ENCODE measurements at regions not wholly inside any gene's neighbourhood (a gene's known extent, or its start where the extent isn't known, plus 50 kb on each side); places are given as distances from the start of the nearest gene placed in this dataset.
"Not testable (repeated sequence)": the region's sequence is repeated elsewhere in the genome, so short reads cannot be mapped to it uniquely, and the experiment has no call there.

DNA sequence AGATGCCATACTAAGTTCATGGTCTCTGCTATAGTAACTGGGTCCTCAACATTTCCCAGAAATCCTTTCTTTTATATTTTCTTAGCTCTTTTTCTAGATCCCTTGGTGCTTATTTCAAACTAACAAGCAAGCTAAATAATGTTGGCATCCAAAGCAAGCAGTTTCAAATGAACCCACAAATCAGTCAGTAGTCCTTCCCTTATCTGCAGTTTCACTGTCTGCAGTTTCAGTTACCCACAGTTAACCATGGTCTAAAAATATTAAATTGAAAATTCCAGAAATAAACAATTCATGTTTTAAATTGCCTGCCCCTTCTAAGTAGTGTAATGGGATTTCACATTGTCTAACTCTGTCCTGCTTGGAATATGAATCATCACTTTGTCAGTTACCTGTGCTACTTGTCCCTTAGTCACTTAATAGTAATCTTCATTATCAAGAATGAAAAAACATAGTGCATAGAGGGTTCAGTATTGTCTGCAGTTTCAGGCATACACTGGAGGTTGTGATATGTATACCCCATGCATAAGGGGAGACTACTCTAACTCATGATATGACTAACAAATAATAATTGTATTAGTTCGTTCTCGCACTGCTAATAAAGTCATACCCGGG, 633.7 kb downstream of the MECOM start:
- DNase-seq (ENCODE audit: low read depth): no peak

DNA sequence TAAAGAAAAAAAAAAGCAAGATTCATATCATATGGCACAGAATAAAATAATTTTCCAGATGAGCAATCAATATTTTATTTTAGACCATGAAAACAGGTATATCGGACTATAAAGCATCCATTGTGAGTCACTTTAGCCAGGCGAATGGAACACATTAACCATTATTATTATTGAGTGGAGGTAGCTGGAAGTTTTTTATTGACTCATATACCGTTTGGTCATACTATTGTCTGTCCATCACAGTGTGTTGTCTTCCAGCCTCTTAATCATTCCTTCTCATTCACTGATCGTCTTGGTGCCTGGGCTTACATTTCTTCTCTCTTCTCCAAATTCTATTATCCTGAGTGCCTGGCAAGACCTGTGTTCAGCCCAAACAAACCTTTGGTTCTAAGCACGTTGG, 634.8 kb downstream of the MECOM start:
- no peak for DNase-seq (ENCODE audit: low read depth)

- no peak for DNase-seq (ENCODE audit: low read depth)
These were observed 636.8 kb downstream of the MECOM start for GRCh38 chr3:169026543-169027182.

DNA sequence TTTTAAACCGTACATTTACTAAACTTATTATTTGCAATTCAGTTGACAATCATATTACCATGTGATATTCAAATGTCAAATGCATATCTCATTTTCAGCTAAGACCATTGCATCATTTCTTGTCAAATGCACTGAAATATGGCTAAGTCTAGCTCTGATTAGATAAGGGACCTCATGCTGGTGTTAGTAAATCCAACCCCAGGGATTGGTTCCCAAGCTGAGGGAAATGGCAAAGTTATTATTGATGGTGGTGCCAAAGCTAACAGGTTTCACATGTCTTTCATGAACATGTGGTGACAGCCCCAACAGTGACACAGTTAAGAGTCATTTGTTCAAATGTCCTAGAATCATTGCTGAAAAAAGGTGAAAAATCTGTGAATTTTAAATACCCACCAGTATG, 641.1 kb downstream of the MECOM start:
- no peak for DNase-seq (ENCODE audit: low read depth)

- no peak for DNase-seq (ENCODE audit: low read depth)
These were observed 643.1 kb downstream of the MECOM start for GRCh38 chr3:169020371-169020770.

DNA sequence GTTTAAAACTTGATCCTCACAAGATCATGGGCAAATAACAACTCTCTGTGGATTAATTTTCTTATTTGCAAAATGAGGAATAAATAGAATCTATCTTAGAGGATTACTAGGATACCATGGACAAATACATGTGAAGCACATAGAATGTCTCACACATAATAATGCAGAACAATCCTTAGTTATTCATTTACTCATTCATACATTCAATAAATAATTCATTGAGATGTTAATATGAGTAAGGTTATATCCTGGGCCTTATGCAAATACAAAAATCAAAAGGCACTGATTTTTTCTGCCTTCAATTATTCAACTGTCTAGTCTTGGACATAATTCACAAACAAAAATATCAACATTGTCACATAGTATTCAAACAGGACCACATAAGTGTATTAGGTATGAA, 654.1 kb downstream of the MECOM start:
- no peak for DNase-seq (ENCODE audit: low read depth)

- no peak for DNase-seq (ENCODE audit: low read depth)
These were observed 654.6 kb downstream of the MECOM start for GRCh38 chr3:169008776-169009358.

DNA sequence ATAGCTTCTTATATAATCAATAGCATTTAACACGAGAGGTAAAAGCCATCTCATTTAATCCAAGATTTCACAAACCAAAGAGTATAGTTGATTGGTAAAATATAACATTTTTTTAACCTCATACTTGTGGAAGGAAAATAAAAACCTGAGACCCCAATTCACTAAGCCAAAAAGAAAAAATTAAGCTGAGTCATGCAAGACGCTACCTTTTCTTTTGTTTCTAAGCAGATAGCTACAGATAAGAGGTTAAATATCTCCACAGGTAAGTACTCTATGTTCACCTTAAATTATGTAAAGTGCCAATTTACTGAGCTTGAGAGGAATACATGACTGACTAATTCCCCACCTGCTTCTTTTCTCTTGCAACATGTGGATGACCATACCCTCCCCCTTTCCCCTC, 656.4 kb downstream of the MECOM start:
- no peak for DNase-seq (ENCODE audit: low read depth)

DNA sequence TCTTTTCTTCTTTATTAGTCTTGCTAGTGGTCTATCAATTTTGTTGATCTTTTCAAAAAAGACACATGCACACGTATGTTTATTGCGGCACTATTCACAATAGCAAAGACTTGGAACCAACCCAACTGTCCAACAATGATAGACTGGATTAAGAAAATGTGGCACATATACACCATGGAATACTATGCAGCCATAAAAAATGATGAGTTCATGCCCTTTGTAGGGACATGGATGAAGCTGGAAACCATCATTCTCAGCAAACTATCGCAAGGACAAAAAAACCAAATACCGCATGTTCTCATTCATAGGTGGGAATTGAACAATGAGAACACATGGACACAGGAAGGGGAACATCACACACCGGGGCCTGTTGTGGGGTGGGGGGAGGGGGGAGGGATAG, 657.1 kb downstream of the MECOM start:
- DNase-seq (ENCODE audit: low read depth): not testable (repeated sequence)

GRCh38 chr3:169002689-169003088, 660.8 kb downstream of the MECOM start:
- no peak for DNase-seq (ENCODE audit: low read depth)

DNA sequence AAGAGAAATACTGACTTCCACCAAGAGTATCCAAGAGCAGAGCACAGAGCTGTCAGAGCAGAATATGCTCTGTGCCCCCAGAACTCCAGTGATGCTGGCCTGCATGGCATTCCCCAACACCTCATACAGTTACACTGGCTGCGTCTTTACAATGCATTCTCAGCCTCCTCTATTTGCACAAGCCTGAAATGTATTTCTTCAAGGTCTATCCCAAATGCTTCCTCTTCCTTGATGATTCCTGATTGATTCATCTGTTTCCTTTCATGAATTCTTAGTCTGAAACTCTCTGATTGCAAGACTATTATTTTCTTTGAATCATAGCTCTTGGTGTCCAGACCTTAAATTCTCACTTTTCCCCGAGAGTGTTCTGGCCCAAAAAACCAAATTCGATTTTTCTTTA, 664.7 kb downstream of the MECOM start:
- no peak for DNase-seq (ENCODE audit: low read depth)

DNA sequence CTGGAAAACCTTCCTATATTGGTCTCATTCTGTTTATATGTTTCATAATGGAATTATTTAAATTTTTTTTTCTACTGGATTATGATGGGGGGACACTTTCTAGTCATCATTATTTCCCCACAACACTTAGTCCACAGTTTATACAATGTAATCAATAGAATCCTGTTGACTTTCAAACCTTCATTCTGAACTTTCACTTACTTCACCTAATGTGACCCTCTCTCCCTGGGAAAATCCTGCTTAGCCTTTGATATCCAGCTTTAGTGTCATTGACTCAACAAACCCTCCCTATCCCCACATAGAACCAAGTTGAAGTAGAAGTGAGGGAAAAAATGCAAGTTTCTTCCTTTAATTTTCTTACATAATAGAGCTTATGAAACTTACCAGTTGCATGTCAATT, 666.0 kb downstream of the MECOM start:
- DNase-seq (ENCODE audit: low read depth): no peak

GRCh38 chr3:168996622-168997021, 666.9 kb downstream of the MECOM start:
- no peak for DNase-seq (ENCODE audit: low read depth)

DNA sequence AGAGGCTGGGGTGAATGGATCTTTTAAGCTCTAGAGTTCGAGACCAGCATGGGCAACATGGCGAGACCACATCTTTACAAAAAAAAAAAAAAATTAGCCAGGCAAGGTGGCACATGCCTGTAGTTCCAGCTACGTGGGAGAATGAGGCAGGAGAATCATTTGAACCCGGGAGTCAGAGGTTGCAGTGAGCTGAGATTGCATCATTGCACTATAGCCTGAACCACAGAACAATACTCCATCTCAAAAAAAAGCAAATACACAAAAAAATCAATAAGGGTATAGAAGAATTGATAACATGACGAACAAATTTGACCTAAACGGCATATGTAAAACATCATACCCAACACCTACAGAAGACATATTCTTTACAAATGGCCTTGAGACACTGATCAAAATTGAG, 668.4 kb downstream of the MECOM start:
- DNase-seq (ENCODE audit: low read depth): no peak

GRCh38 chr3:168991803-168992202, 671.7 kb downstream of the MECOM start:
- DNase-seq (ENCODE audit: low read depth): no peak

DNA sequence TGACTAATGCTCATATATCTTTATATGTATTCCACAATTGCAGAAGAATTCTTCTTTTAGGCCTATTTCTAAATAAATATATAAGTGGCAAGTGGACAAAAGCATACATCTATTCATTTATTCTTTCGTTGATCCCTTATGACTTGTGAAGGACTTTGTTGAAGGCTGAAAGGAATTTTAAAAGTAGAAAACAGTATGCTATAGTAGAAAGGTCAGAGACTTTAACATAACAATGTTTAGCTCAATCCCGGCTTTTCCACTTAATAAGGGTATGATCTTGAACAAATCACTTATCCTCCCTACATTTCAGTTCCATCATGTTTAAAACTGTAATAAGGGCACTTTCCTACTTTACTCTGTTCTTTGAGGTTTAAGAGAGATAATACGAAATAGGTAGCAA, 672.9 kb downstream of the MECOM start:
- no peak for DNase-seq (ENCODE audit: low read depth)

- no peak for DNase-seq (ENCODE audit: low read depth)
These were observed 673.4 kb downstream of the MECOM start for GRCh38 chr3:168990134-168990533.

DNA sequence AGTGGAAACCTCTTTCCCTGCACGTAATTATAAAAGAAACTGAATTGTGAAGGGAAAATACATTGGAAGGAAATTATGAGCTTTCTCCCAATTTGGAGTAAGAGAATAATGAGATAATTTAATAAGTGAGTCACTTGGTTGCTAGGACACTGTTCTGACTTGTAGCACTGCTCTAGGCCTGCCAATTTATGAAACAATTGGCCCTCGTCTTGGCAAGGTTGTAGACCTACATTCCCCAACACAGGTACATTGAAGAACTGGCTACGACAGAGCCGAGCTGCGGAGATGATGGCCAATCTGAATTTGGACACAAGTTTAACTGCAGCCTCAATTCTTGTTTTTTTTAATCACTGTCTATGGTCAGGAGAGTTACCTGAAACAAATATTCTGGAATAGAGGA, 674.1 kb downstream of the MECOM start:
- DNase-seq (ENCODE audit: low read depth): no peak

DNA sequence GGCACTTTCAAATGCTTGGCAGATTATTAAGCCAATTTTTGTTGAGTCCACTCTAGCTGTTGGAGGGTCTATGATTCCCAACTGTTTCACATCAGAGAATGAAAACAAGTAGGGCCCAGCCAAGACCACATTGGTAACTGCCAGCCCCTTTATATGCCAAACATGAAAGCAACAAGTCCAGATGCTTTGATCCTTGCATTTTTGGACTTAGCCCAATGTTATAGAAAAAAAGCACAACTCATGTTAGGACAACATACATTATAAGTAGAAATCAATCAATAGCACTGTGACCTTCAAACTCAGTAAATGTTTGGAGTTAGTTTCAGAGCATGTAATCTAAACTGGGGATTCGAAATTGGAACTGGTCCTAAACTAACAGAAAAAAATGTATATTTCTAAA, 674.7 kb downstream of the MECOM start:
- DNase-seq (ENCODE audit: low read depth): no peak

- no peak for DNase-seq (ENCODE audit: low read depth)
These were observed 678.6 kb downstream of the MECOM start for GRCh38 chr3:168984872-168985271.

GRCh38 chr3:168983046-168983445, 680.5 kb downstream of the MECOM start:
- DNase-seq (ENCODE audit: low read depth): no peak

DNA sequence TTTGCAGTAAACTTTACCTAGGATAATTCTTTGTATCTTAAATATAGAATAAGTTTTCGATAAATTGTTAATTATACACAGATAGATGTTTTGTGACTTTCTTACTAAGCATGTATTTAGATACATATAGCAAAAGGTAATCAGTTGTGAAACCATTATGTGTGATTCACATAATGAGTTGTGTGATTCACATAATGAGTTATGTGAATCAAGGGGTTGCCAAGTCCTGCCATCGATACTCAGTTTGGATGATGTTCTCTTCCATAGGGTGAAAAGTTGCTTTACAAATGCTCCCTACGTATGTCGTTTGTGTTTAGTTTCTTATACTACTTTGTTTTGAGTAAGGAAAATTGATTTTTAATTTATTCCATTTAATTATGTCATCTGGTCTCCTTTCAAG, 682.1 kb downstream of the MECOM start:
- DNase-seq (ENCODE audit: low read depth): no peak

DNA sequence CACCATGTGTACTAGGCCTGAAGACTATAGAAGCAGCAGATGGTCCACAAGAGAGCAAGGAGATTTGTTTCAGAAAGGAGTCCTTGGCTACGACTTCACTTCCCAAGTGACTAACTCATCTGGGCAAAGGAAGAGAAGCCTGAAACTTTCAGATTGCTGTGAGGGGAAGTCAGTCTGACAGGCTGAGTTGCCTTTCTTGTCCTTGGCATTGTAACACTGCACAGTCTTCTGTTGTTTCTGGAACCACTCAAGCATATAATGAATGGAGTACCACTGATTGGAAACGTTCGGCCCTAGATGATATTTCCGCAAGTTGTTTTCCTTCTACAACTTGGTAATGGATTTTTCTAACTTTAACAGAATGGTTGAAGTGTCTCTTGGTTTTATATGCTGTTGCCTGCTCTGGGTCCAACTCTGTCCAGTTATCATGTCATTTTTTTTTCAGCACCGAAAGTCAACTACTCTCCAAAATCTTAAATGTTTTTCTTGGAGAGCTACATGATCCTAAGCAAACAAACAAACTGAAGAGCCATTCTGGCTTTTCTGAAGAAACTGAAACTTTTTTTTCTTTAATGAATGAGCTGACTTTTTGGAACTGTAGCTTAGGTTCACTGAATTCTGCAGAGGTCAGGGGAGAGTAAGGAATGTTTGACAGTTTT, 685.7 kb downstream of the MECOM start:
- DNase-seq (ENCODE audit: low read depth): no peak

Measured in CMK (cell line).